OCI-LY3 (cell line): ENCODE measurements at regions not wholly inside any gene's neighbourhood (a gene's known extent, or its start where the extent isn't known, plus 50 kb on each side); places are given as distances from the start of the nearest gene placed in this dataset.

Experiments
- CTCF ChIP-seq: fragments of 200-600, 300-600 bp; sonication (generic); IDR thresholded peaks from 2 replicates; pipeline ENCODE4 v1.5.1; 2014; ENCODE audit warnings: antibody characterized with exemption, low read length, low read depth
- EZH2phosphoT487 ChIP-seq: fragments of 200-600 bp; shearing (Covaris generic); IDR thresholded peaks from 2 replicates; pipeline ENCODE4 v1.6.1; 2018; ENCODE audit warnings: antibody characterized with exemption, mixed run types, low read depth

DNA sequence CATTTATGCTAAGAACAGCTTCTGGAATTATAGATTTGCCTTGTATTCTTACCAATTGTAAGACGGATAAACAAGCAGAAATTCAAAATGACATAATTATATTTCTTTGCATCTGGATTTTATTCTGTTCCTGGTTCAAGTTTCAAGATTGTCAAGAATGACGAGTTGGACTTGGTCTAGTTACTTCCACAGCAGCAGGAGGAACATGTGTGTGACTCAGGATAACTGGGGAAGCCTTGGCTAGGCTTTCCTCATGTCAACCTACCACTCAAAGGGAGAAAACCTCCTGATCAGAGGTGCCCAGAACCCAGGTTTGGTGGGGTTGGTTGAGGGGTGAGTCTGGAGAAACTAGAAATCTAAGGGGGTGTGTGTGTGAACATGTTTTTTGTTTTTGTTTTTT, 259.7 kb downstream of the SOX2 start:
- TF ChIP-seq CTCF (no peak), EZH2phosphoT487 (no peak)
